Trophoblast cell (in vitro differentiated cells and primary cell): ENCODE measurements at regions not wholly inside any gene's neighbourhood (a gene's known extent, or its start where the extent isn't known, plus 50 kb on each side); places are given as distances from the start of the nearest gene placed in this dataset.
"Not testable (repeated sequence)": the region's sequence is repeated elsewhere in the genome, so short reads cannot be mapped to it uniquely, and the experiment has no call there.

Experiments used
- DNase-seq, 2 donors: peaks; one replicate each; pipeline ENCODE4 v3.0.0-alpha.2; 2016
- H2AFZ ChIP-seq: 2 replicates; pipeline ENCODE4 v1.6.1; 2013; ENCODE audit warnings: low read length, moderate library complexity, mild to moderate bottlenecking; ENCODE audit not compliant: insufficient read depth, poor library complexity
- H2AK5ac ChIP-seq: 2 replicates; pipeline ENCODE4 v1.6.1; 2013; ENCODE audit warnings: mild to moderate bottlenecking, low read length
- H2BK120ac ChIP-seq: 2 replicates; pipeline ENCODE4 v1.6.1; 2013; ENCODE audit warnings: low read length, mild to moderate bottlenecking, moderate library complexity; ENCODE audit not compliant: insufficient read depth, poor library complexity
- H2BK12ac ChIP-seq: 2 replicates; pipeline ENCODE4 v1.6.1; 2013; ENCODE audit warnings: mild to moderate bottlenecking, low read length, moderate library complexity
- H2BK5ac ChIP-seq: 2 replicates; pipeline ENCODE4 v1.6.1; 2013; ENCODE audit warnings: low read length, low read depth, moderate library complexity, mild to moderate bottlenecking; ENCODE audit not compliant: poor library complexity
- H3K14ac ChIP-seq: 2 replicates; pipeline ENCODE4 v1.6.1; 2013; ENCODE audit warnings: mild to moderate bottlenecking, low read length
- H3K18ac ChIP-seq: 2 replicates; pipeline ENCODE4 v1.6.1; 2013; ENCODE audit warnings: mild to moderate bottlenecking, low read length
- H3K23ac ChIP-seq: 2 replicates; pipeline ENCODE4 v1.6.1; 2013; ENCODE audit warnings: low read length
- H3K27ac ChIP-seq: 2 replicates; pipeline ENCODE4 v1.5.1; 2013; ENCODE audit warnings: low read depth, mild to moderate bottlenecking, inconsistent platforms, low read length, moderate library complexity
- H3K27me3 ChIP-seq: 2 replicates; pipeline ENCODE4 v1.6.1; 2013; ENCODE audit warnings: inconsistent platforms, mild to moderate bottlenecking, low read length, moderate library complexity; ENCODE audit not compliant: insufficient read depth
- H3K36me3 ChIP-seq, 2 experiments: 1 replicate in 1 of 2; 2 replicates in 1 of 2; pipeline ENCODE4 v1.6.1; 2013; ENCODE audit warnings: low read length in 2 of 2, mild to moderate bottlenecking in 2 of 2, moderate library complexity in 1 of 2; ENCODE audit not compliant: insufficient read depth in 2 of 2, control insufficient read depth in 1 of 2
- H3K4ac ChIP-seq: 2 replicates; pipeline ENCODE4 v1.6.1; 2013; ENCODE audit warnings: low read depth, mild to moderate bottlenecking, low read length, moderate library complexity
- H3K4me1 ChIP-seq, 2 experiments: 1 replicate in 1 of 2; 2 replicates in 1 of 2; pipeline ENCODE4 v1.6.1; 2013; ENCODE audit warnings: low read length in 2 of 2, mild to moderate bottlenecking in 2 of 2, moderate library complexity in 1 of 2; ENCODE audit not compliant: insufficient read depth in 2 of 2, control insufficient read depth in 1 of 2
- H3K4me2 ChIP-seq: 2 replicates; pipeline ENCODE4 v1.6.1; 2013; ENCODE audit warnings: inconsistent platforms, mild to moderate bottlenecking, low read length, moderate library complexity
- H3K4me3 ChIP-seq: 2 replicates; pipeline ENCODE4 v1.5.1; 2013; ENCODE audit warnings: mild to moderate bottlenecking, low read depth, low read length, inconsistent platforms
- H3K79me1 ChIP-seq: one replicate; pipeline ENCODE4 v1.6.1; 2013; ENCODE audit warnings: low read length
- H3K79me2 ChIP-seq: 2 replicates; pipeline ENCODE4 v1.6.1; 2013; ENCODE audit warnings: low read length, mild to moderate bottlenecking; ENCODE audit not compliant: control insufficient read depth, insufficient read depth, poor library complexity
- H3K9ac ChIP-seq: 2 replicates; pipeline ENCODE4 v1.6.1; 2013; ENCODE audit warnings: mild to moderate bottlenecking, low read length
- H3K9me3 ChIP-seq: 2 replicates; pipeline ENCODE4 v1.6.1; 2013; ENCODE audit warnings: low read depth, mild to moderate bottlenecking, control low read depth, inconsistent platforms, low read length; ENCODE audit not compliant: insufficient read depth
- H4K12ac ChIP-seq: 2 replicates; pipeline ENCODE4 v1.6.1; 2013; ENCODE audit warnings: low read depth, mild to moderate bottlenecking, low read length, moderate library complexity
- H4K8ac ChIP-seq: 2 replicates; pipeline ENCODE4 v1.6.1; 2013; ENCODE audit warnings: low read depth, mild to moderate bottlenecking, low read length, moderate library complexity
- H4K91ac ChIP-seq: one replicate; pipeline ENCODE4 v1.6.1; 2013; ENCODE audit warnings: low read depth, mild to moderate bottlenecking, low read length, moderate library complexity
- WGBS: extraction: QIAGEN DNeasy Blood & Tissue Kit; methylation state at CpG from one replicate; pipeline ENCODE4 v1.1.7; 2013; ENCODE audit warnings: missing lambda C conversion rate; ENCODE audit not compliant: insufficient read length, insufficient coverage; ENCODE audit errors: extremely low coverage; 5-methylcytosine and 5-hydroxymethylcytosine counted together

DNA sequence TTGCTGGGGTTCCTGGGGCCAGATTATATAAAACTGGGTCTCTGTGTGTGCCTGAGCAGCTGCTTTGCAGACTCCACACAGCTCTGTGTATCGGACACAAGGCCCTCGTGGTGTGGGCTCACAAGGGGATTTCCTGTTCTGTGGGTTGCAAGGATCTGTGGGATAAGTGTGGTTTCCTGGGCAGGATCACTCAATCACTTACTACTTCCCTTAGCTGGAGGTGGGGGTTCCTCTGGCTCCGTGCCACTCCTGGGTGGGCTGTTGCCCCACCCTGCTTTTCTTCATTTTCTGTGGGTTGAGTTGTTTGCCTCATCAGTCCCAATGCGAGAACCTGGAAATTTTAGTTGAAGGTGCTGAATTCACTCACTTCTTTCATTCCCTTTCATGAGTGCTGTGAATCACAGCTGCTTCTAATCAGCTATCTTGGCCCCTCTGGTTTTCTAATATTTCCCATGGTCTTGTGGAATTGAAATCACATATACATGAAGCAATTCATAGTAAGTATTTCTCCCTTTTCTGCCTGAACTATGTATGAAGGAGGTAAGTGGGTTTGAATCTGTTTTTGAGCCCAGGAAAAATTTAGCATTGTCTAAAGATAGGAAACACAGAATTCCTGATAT lies 196.3 kb downstream of the DCDC2C start:
- Histone ChIP-seq H3K27me3 (no peaks in the 10 kb centered on the region), H3K4me2 (no peak overlapping the region), H4K91ac (no peak overlapping the region), H2AFZ (no peak overlapping the region), H3K4me3 (no peak overlapping the region), H3K23ac (no peak overlapping the region), H2AK5ac (no peak overlapping the region), H3K4me1 (no peaks in the 10 kb centered on the region), H2BK5ac (no peak overlapping the region), H3K27ac (no peak overlapping the region), H3K14ac (no peak overlapping the region), H3K9me3 (peaks cover 6% of the 10 kb centered on the region), H3K18ac (no peak overlapping the region), H3K79me2 (no peaks in the 10 kb centered on the region), H3K9ac (no peak overlapping the region), H4K8ac (no peak overlapping the region), H2BK12ac (no peak overlapping the region), H4K12ac (no peak overlapping the region), H2BK120ac (no peak overlapping the region), H3K36me3 (no peaks in the 10 kb centered on the region), H3K79me1 (no peaks in the 10 kb centered on the region), H3K4ac (no peak overlapping the region)
- DNase-seq: no peak
- WGBS: no CpG with 5 or more reads among the region's 4 CpGs

- Histone ChIP-seq H2BK120ac (no peak overlapping the region), H3K4me3 (no peak overlapping the region), H3K9me3 (peaks cover 2% of the 10 kb centered on the region), H3K4me2 (no peak overlapping the region), H3K23ac (no peak overlapping the region), H3K18ac (no peak overlapping the region), H2BK12ac (no peak overlapping the region), H3K79me2 (no peaks in the 10 kb centered on the region), H2BK5ac (no peak overlapping the region), H3K79me1 (no peaks in the 10 kb centered on the region), H3K4me1 (no peaks in the 10 kb centered on the region), H3K27me3 (no peaks in the 10 kb centered on the region), H2AK5ac (no peak overlapping the region), H4K12ac (no peak overlapping the region), H4K8ac (no peak overlapping the region), H2AFZ (no peak overlapping the region), H3K4ac (no peak overlapping the region), H3K27ac (no peak overlapping the region), H3K9ac (no peak overlapping the region), H3K36me3 (no peaks in the 10 kb centered on the region), H3K14ac (no peak overlapping the region), H4K91ac (no peak overlapping the region)
- no CpG with 5 or more reads among the region's 8 CpGs for WGBS
- no peak for DNase-seq
Measured at GRCh38 chr2:3902131-3902530, 198.8 kb downstream of the DCDC2C start.

DNA sequence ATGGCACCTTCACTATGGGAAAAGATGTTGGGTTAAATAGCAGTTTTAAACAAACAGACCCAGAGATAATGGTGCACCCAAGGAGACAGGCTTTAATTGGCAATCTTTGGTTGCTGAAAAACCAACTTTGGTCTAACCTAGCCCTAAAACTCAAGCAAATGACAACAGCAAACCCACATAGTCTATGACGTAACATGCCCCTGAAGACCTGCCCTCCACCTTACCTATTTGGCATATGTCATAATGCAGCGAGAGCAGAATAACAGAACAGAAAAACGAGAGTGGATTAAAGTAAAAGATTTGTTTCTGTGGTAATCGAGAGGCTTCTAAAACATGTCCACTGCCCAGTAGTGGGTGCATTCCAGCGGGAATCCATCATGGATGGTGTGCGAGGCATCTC lies 200.7 kb downstream of the DCDC2C start:
- Histone ChIP-seq H3K27me3 (no peaks in the 10 kb centered on the region), H3K18ac (no peak overlapping the region), H4K8ac (no peak overlapping the region), H3K79me2 (no peaks in the 10 kb centered on the region), H3K4ac (no peak overlapping the region), H2AFZ (no peak overlapping the region), H3K4me2 (no peak overlapping the region), H4K91ac (no peak overlapping the region), H3K9ac (no peak overlapping the region), H2BK5ac (no peak overlapping the region), H2BK12ac (no peak overlapping the region), H3K4me1 (no peaks in the 10 kb centered on the region), H3K79me1 (no peaks in the 10 kb centered on the region), H3K9me3 (peaks cover 8% of the 10 kb centered on the region), H3K27ac (no peak overlapping the region), H2AK5ac (no peak overlapping the region), H4K12ac (no peak overlapping the region), H2BK120ac (no peak overlapping the region), H3K4me3 (no peak overlapping the region), H3K23ac (no peak overlapping the region), H3K14ac (no peak overlapping the region), H3K36me3 (no peaks in the 10 kb centered on the region)
- DNase-seq: no peak
- whole genome bisulfite sequencing: no CpG with 5 or more reads among the region's 6 CpGs

DNA sequence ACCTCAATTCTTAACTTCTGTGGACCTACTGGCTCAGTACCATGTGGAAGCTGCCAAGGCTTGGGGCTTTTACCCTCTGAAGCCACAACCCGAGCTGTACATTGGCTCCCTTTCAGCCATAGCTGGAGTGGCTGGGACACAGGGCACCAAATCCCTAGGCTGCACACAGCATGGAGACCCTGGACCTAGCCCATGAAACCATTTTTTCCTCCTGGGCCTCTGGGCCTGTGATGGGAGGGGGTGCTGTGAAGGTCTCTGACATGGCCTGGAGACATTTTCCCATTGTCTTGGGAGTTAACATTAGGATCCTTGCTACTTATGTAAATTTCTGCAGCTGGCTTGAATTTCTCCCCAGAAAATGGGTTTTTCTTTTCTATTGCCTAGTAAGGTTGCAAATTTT lies 205.1 kb downstream of the DCDC2C start:
- H3K36me3 ChIP-seq: not testable (repeated sequence)
- no CpG with 5 or more reads among the region's 1 CpG for WGBS

More for the DNA sequence above, 205.1 kb downstream of the DCDC2C start:
- H4K8ac ChIP-seq, H2BK120ac ChIP-seq, H3K27ac ChIP-seq, H4K12ac ChIP-seq, H3K9ac ChIP-seq, DNase-seq, H3K4me2 ChIP-seq, H3K14ac ChIP-seq, H2AFZ ChIP-seq, H4K91ac ChIP-seq, H2BK5ac ChIP-seq, H2AK5ac ChIP-seq, H3K4ac ChIP-seq, H3K79me1 ChIP-seq, H2BK12ac ChIP-seq, H3K23ac ChIP-seq, H3K4me3 ChIP-seq, H3K27me3 ChIP-seq, H3K18ac ChIP-seq, H3K4me1 ChIP-seq, H3K79me2 ChIP-seq: not testable (repeated sequence)
- peaks cover 16% of the 10 kb centered on the region for H3K9me3 ChIP-seq
